ENCODE measurements at regions not wholly inside any gene's neighbourhood (a gene's known extent, or its start where the extent isn't known, plus 50 kb on each side); places are given as distances from the start of the nearest gene placed in this dataset.

DNA sequence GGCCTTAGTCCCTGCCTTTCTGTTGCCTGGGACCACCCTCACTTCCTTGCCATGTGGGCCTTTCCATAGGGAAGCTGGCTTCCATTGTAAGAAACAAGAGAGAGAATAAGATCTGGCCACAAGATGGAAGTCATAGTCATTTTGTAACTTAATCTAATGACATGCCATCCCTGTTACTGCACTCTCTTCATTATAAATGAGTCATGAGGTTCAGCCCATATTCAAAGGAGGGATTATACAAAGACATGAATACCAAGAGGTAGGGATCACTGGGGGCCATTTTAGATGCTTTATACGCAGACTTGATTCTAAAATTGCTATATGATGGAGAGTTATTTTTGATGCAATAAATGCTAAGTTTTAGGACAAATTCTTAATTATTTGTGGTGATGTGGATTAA is 75.2 kb upstream of the CELF2 start:
- TF ChIP-seq, protein P1, sequence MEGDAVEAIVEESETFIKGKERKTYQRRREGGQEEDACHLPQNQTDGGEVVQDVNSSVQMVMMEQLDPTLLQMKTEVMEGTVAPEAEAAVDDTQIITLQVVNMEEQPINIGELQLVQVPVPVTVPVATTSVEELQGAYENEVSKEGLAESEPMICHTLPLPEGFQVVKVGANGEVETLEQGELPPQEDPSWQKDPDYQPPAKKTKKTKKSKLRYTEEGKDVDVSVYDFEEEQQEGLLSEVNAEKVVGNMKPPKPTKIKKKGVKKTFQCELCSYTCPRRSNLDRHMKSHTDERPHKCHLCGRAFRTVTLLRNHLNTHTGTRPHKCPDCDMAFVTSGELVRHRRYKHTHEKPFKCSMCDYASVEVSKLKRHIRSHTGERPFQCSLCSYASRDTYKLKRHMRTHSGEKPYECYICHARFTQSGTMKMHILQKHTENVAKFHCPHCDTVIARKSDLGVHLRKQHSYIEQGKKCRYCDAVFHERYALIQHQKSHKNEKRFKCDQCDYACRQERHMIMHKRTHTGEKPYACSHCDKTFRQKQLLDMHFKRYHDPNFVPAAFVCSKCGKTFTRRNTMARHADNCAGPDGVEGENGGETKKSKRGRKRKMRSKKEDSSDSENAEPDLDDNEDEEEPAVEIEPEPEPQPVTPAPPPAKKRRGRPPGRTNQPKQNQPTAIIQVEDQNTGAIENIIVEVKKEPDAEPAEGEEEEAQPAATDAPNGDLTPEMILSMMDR (IDR thresholded peaks at IDR 0.05): no peak
- no peak for FAIRE-seq

DNA sequence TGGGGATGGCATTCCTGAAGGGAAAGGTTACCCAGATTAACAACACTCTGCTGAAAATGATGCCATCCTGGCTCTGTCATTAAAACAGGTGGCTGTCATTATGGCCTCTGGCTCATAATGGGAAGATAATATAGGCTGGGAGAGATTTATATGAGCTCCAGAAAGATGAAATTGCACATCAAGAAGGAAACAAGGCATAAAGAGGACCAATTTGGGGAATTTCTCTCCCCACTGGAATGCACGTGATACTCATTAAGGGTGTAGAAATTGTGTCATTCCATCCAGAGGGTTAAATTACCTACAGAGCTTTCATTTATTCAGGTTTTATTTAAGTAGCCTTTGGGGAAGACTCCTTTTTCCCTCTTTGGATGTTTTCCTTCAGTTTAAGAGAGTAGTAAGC is 71.6 kb upstream of the CELF2 start:
- ATAC-seq (no peak), FAIRE-seq (no peak), DNase-seq (no peak)
- Histone ChIP-seq H3K4me1 (no peaks in the 10 kb centered on the region), H3K9me3 (no peaks in the 10 kb centered on the region), H3K27me3 (no peaks in the 10 kb centered on the region), H3K36me3 (no peaks in the 10 kb centered on the region), H3K27ac (no peak overlapping the region), H3K4me3 (no peak overlapping the region)
- WGBS, 2 donors: 72 to 77% methylated on average over 1 of the region's 1 CpG
- TF ChIP-seq, protein P1 (IDR thresholded peaks at IDR 0.05): no peak
- intact Hi-C loops (cut with DNase I): no loop called here

More for the DNA sequence above, 75.2 kb upstream of the CELF2 start:
- Histone ChIP-seq H3K27me3 (peaks cover 0 to under 1% (median 0%) of the 10 kb centered on the region in 4 donors), H3K9me3 (no peaks in the 10 kb centered on the region), H3K36me3 (no peaks in the 10 kb centered on the region), H3K4me1 (no peaks in the 10 kb centered on the region), H3K27ac (no peak overlapping the region), H3K4me3 (no peak overlapping the region)
- no peak for DNase-seq
- 85 to 93% methylated on average over 1 of the region's 1 CpG for WGBS, 2 donors
- no peak for ATAC-seq
- intact Hi-C loops (cut with DNase I): no loop called here

DNA sequence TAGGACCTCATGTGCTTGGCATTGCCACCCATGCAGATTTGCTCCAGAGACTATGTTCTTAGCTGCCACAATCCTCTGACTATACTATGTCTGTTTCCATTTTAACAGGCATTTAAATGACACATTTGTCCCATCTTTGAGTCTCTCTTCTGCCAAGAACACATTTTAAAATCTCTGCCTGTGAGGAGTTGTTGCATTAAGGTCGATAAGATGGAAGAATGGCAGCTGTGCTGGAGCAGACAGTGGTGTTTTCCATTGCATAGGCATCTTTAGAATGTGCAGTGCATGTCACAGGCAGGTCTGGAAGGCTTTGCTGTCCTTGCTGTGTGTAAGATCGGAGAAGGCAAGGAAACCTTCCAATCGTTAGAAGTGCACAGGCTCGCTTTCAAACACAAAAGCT is 70.9 kb upstream of the CELF2 start:
- Histone ChIP-seq H3K4me3 (no peak overlapping the region), H3K36me3 (no peaks in the 10 kb centered on the region), H3K27ac (no peak overlapping the region), H3K27me3 (no peaks in the 10 kb centered on the region), H3K4me1 (no peaks in the 10 kb centered on the region), H3K9me3 (no peaks in the 10 kb centered on the region)
- no peak for FAIRE-seq
- intact Hi-C loops (cut with DNase I): no loop called here
- ATAC-seq: no peak
- DNase-seq: no peak
- WGBS, 2 donors: 47 to 51% methylated on average over 4 of the region's 4 CpGs
- TF ChIP-seq, protein P1 (IDR thresholded peaks at IDR 0.05): no peak

DNA sequence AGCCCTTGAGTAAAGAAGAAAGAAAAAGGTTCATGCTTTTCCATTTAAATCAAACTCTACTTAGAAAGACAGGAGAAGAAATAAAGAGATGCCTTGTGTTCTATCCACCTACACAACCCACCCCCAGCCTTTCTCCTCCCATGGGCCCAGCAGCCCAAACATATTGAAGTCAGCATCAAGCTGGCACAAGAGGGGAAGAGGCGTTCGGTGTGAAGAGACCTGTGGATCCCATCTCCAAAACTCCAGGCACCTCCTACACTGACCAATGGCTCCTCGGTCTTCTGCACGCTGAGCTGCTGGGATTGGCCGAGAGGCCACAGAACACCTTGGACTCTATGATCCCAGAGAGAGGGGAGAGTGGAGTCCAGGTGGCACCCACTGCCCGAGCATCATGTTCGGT is 66.0 kb upstream of the CELF2 start:
- Histone ChIP-seq H3K9me3 (no peaks in the 10 kb centered on the region), H3K4me3 (no peak overlapping the region), H3K27ac (no peak overlapping the region), H3K4me1 (no peaks in the 10 kb centered on the region), H3K27me3 (no peaks in the 10 kb centered on the region), H3K36me3 (no peaks in the 10 kb centered on the region)
- no peak for FAIRE-seq
- TF ChIP-seq, protein P1 (IDR thresholded peaks at IDR 0.05): no peak
- WGBS, 2 donors: 74 to 83% methylated on average over 7 of the region's 7 CpGs
- no peak for DNase-seq
- intact Hi-C loops (cut with DNase I): no loop called here
- ATAC-seq: no peak

DNA sequence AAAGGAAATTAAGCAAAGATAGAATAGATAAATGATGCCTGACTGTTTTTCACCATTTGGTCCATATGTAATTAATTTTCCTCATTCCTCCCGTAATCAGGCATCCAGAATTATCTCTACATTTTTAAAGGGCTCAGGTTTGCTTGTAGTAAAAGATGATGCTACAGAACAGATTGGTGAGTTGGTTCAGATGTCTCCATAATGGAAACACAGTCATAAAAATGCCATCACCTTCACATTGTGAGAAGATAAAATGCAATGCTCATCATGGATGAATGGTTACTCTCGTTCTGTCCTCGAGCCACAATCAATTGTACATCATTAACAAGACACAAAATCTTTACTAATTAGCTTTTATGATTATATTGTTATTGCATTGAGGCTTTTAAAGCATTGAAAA is 64.9 kb upstream of the CELF2 start:
- H3K27ac ChIP-seq: no peak overlapping the region
- no peak for FAIRE-seq

More for the DNA sequence above, 64.9 kb upstream of the CELF2 start:
- Histone ChIP-seq H3K36me3 (no peaks in the 10 kb centered on the region), H3K27me3 (no peaks in the 10 kb centered on the region), H3K9me3 (no peaks in the 10 kb centered on the region), H3K4me1 (no peaks in the 10 kb centered on the region), H3K4me3 (no peak overlapping the region)
- 24 to 33% methylated on average over 3 of the region's 3 CpGs for WGBS, 2 donors
- intact Hi-C loops (cut with DNase I): no loop called here
- ATAC-seq (no peak), DNase-seq (no peak)
- TF ChIP-seq, protein P1 (IDR thresholded peaks at IDR 0.05): no peak
